B cell (primary cell): ENCODE measurements at regions not wholly inside any gene's neighbourhood (a gene's known extent, or its start where the extent isn't known, plus 50 kb on each side); places are given as distances from the start of the nearest gene placed in this dataset.
"Not testable (repeated sequence)": the region's sequence is repeated elsewhere in the genome, so short reads cannot be mapped to it uniquely, and the experiment has no call there.

Experiments used
- ATAC-seq: fragments of 200-7000 bp; cut with Tn5 transposase; one replicate; pipeline ENCODE4 v1.10.0; 2021; ENCODE audit warnings: low read depth, mild to moderate bottlenecking, moderate number of reproducible peaks, moderate library complexity
- CTCF ChIA-PET: fragments of 350-600 bp; sonication (Branson Sonifier 250); formaldehyde crosslinking; loops from one replicate; lab custom pipeline; 2021; ENCODE audit warnings: antibody characterized with exemption, inconsistent platforms; lab: Charles Lee
- POLR2A ChIA-PET: fragments of 350-600 bp; sonication (Branson Sonifier 250); formaldehyde crosslinking; loops from one replicate; lab custom pipeline; 2021; ENCODE audit warnings: antibody characterized with exemption; lab: Charles Lee
- DNase-seq: peaks from one replicate; pipeline ENCODE4 v3.0.0; 2013
- H2AFZ ChIP-seq: 2 replicates; pipeline ENCODE4 v1.6.1; 2012; ENCODE audit warnings: mild to moderate bottlenecking, low read depth, low read length; ENCODE audit not compliant: insufficient read depth, poor library complexity, severe bottlenecking
- H3K27ac ChIP-seq, 2 donors: 1 replicate in 1 of 2; 2 replicates in 1 of 2; pipeline ENCODE4 v1.5.1; 2012 to 2013; ENCODE audit warnings: low read length in 2 of 2, mild to moderate bottlenecking in 2 of 2, moderate library complexity in 1 of 2
- H3K27me3 ChIP-seq, 4 experiments: fragments of 200-600 bp in 1 of 4; sonication (generic) in 1 of 4; replicated peaks in 1 of 4; 1 replicate in 2 of 4; 2 replicates in 2 of 4; pipeline versions ENCODE4 v1.6.1 to v1.7.0; 2013 to 2016; ENCODE audit warnings: low read length in 3 of 4, mild to moderate bottlenecking in 2 of 4, mixed read lengths in 1 of 4, moderate library complexity in 1 of 4; ENCODE audit not compliant: insufficient read depth in 4 of 4, control insufficient read depth in 3 of 4; ENCODE audit errors: control extremely low read depth in 1 of 4
- H3K36me3 ChIP-seq, 2 experiments: replicated peaks in 1 of 2; 1 replicate in 1 of 2; 2 replicates in 1 of 2; pipeline versions ENCODE4 v1.6.1 to v1.7.1; 2013; ENCODE audit warnings: low read length in 1 of 2; ENCODE audit not compliant: insufficient read depth in 2 of 2, control insufficient read depth in 1 of 2; ENCODE audit errors: control extremely low read depth in 1 of 2, extremely low read depth in 1 of 2
- H3K4me1 ChIP-seq, 2 donors: fragments of 200-600 bp in 1 of 2; sonication (generic) in 1 of 2; 1 replicate in 1 of 2; 2 replicates in 1 of 2; pipeline versions ENCODE4 v1.5.1 to v1.6.1; 2013 to 2017; ENCODE audit warnings: low read length in 2 of 2; ENCODE audit not compliant: control insufficient read depth in 2 of 2, insufficient read depth in 2 of 2
- H3K4me2 ChIP-seq: replicated peaks from 2 replicates; pipeline ENCODE3; 2012; ENCODE audit warnings: mild to moderate bottlenecking, low read depth, low read length; ENCODE audit not compliant: poor library complexity, severe bottlenecking
- H3K4me3 ChIP-seq, 5 experiments: fragments of 200-600 bp in 1 of 5; sonication (generic) in 1 of 5; 1 replicate in 3 of 5; 2 replicates in 2 of 5; pipeline versions ENCODE4 v1.5.1 to v1.7.0; 2011 to 2016; ENCODE audit warnings: low read length in 4 of 5, mild to moderate bottlenecking in 4 of 5, low read depth in 2 of 5, control low read depth in 1 of 5, moderate library complexity in 1 of 5; ENCODE audit not compliant: insufficient read depth in 1 of 5; ENCODE audit errors: control extremely low read depth in 1 of 5, extremely low read depth in 1 of 5
- H3K79me2 ChIP-seq: fragments of 200-600 bp; sonication (generic); one replicate; pipeline ENCODE4 v1.6.0; 2016; ENCODE audit warnings: low read length; ENCODE audit not compliant: control insufficient read depth, insufficient read depth
- H3K9ac ChIP-seq: fragments of 200-600 bp; sonication (generic); 2 replicates; pipeline ENCODE4 v1.6.1; 2017; ENCODE audit warnings: mild to moderate bottlenecking, low read length, moderate library complexity
- H3K9me3 ChIP-seq, 3 donors: one replicate each; pipeline versions ENCODE4 v1.6.1 to v1.7.1; 2013; ENCODE audit warnings: low read length in 2 of 3; ENCODE audit not compliant: control insufficient read depth in 2 of 3, insufficient read depth in 1 of 3; ENCODE audit errors: control extremely low read depth in 1 of 3
- H4K20me1 ChIP-seq: 2 replicates; pipeline ENCODE4 v1.6.0; 2012; ENCODE audit warnings: mild to moderate bottlenecking, low read length; ENCODE audit not compliant: insufficient read depth, control insufficient read depth, poor library complexity, severe bottlenecking
- H3K27ac Mint-ChIP-seq: one replicate; pipeline ENCODE4 v1.8.0; 2021; ENCODE audit warnings: mixed read lengths
- H3K27me3 Mint-ChIP-seq: one replicate; pipeline ENCODE4 v1.8.0; 2021; ENCODE audit warnings: mixed read lengths
- H3K4me1 Mint-ChIP-seq: one replicate; pipeline ENCODE4 v1.8.0; 2021; ENCODE audit warnings: mixed read lengths
- H3K4me3 Mint-ChIP-seq: one replicate; pipeline ENCODE4 v1.8.0; 2021; ENCODE audit warnings: mixed read lengths
- H3K9me3 Mint-ChIP-seq: one replicate; pipeline ENCODE4 v1.8.0; 2022; ENCODE audit warnings: mixed read lengths; ENCODE audit not compliant: insufficient read depth
- EZH2 ChIP-seq: IDR thresholded peaks from 2 replicates; pipeline ENCODE4 v1.6.1; 2012; ENCODE audit warnings: borderline replicate concordance, low read depth, mild to moderate bottlenecking, moderate library complexity, low read length; ENCODE audit not compliant: insufficient read depth, poor library complexity, severe bottlenecking
- WGBS: methylation state at CpG from one replicate; pipeline ENCODE4 v1.1.5; 2013; ENCODE audit warnings: missing lambda C conversion rate; ENCODE audit not compliant: insufficient coverage; 5-methylcytosine and 5-hydroxymethylcytosine counted together
- intact Hi-C: fragments of 100-400 bp; cut with micrococcal nuclease; formaldehyde crosslinking; loops from one replicate; pipeline ENCODE4 v1.10.0; 2022
- TF ChIP-seq, protein P1 (sequence below): fragments of 200-600 bp; IDR thresholded peaks from one replicate; pipeline ENCODE4 v1.8.0; 2022; ENCODE audit warnings: antibody characterized with exemption, mild to moderate bottlenecking

DNA sequence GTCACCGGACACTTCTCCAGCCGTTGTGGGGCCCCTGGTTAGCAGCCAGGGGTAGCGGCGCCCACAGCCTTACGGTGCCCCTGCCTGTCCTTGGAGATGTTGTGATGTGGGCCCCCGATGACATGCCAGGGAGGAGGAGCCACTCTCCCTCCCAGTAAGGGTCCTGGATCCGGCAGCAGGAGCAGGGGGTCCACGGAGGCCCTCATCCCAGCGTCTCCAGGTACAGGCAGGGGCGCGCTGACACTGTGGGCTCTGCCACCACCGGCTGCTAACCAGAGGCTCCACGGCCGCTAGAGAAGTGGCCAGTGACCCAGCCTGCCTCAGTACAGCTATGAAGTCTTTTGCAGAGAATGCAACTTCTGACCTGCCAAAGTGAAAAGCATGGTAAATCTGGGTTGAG lies 121.2 kb downstream of the SPP2 start:
- ATAC-seq (no peak), DNase-seq (no peak)
- Histone ChIP-seq H3K27ac (no peak overlapping the region), H3K9me3 (no peaks in the 10 kb centered on the region), H3K36me3 (no peaks in the 10 kb centered on the region), H3K9ac (no peak overlapping the region), H3K79me2 (no peaks in the 10 kb centered on the region), H3K4me2 (no peak overlapping the region), H3K27me3 (peaks cover 0 to 8% (median 0%) of the 10 kb centered on the region in 4 experiments), H3K4me3 (no peak overlapping the region), H2AFZ (no peak overlapping the region), H3K4me1 (peaks cover 3 to 5% of the 10 kb centered on the region in 2 donors), H4K20me1 (no peaks in the 10 kb centered on the region)
- intact Hi-C loops = no loop called here
- 93% methylated on average over 10 of the region's 14 CpGs for WGBS
- Mint-ChIP-seq H3K27ac (no peak overlapping the region), H3K4me3 (no peak overlapping the region), H3K9me3 (no peaks in the 10 kb centered on the region), H3K27me3 (peaks cover 18% of the 10 kb centered on the region), H3K4me1 (peaks cover 5% of the 10 kb centered on the region)
- POLR2A ChIA-PET = no interaction called here
- CTCF ChIA-PET = interaction anchor here (1.5 kb wide), 1 partner anchor 312 kb away, joined by 3 read pairs; no protein-coding TSS in a partner anchor
- no peak for TF ChIP-seq EZH2
- TF ChIP-seq, protein P1, sequence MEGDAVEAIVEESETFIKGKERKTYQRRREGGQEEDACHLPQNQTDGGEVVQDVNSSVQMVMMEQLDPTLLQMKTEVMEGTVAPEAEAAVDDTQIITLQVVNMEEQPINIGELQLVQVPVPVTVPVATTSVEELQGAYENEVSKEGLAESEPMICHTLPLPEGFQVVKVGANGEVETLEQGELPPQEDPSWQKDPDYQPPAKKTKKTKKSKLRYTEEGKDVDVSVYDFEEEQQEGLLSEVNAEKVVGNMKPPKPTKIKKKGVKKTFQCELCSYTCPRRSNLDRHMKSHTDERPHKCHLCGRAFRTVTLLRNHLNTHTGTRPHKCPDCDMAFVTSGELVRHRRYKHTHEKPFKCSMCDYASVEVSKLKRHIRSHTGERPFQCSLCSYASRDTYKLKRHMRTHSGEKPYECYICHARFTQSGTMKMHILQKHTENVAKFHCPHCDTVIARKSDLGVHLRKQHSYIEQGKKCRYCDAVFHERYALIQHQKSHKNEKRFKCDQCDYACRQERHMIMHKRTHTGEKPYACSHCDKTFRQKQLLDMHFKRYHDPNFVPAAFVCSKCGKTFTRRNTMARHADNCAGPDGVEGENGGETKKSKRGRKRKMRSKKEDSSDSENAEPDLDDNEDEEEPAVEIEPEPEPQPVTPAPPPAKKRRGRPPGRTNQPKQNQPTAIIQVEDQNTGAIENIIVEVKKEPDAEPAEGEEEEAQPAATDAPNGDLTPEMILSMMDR = no peak

GRCh38 chr2:234169674-234170073 lies 119.2 kb downstream of the SPP2 start:
- H3K79me2 ChIP-seq = no peaks in the 10 kb centered on the region
- H3K9me3 ChIP-seq = no peaks in the 10 kb centered on the region
- no peak overlapping the region for H3K27ac Mint-ChIP-seq
- peaks cover 15% of the 10 kb centered on the region for H3K27me3 Mint-ChIP-seq
- H3K9me3 Mint-ChIP-seq = no peaks in the 10 kb centered on the region
- ChIA-PET POLR2A (no interaction called here), CTCF (interaction anchor here (0.7 to 1.3 kb wide), 4 partner anchors 14 to 179 kb away, joined by 3 to 4 read pairs (median 3); no protein-coding TSS in a partner anchor)
- no peak overlapping the region for H3K4me3 ChIP-seq
- H3K9ac ChIP-seq = no peak overlapping the region
- DNase-seq = no peak
- whole genome bisulfite sequencing = 92% methylated on average over 1 of the region's 1 CpG
- no peak overlapping the region for H3K27ac ChIP-seq
- peaks cover 0 to 8% (median 0%) of the 10 kb centered on the region in 4 experiments for H3K27me3 ChIP-seq
- no peaks in the 10 kb centered on the region for H4K20me1 ChIP-seq
- no peak for ATAC-seq
- H3K4me1 Mint-ChIP-seq = peaks cover 25% of the 10 kb centered on the region
- intact Hi-C loops = no loop called here
- TF ChIP-seq EZH2 = no peak
- TF ChIP-seq, protein P1 = no peak
- no peaks in the 10 kb centered on the region for H3K36me3 ChIP-seq
- H2AFZ ChIP-seq = no peak overlapping the region
- H3K4me2 ChIP-seq = no peak overlapping the region
- H3K4me1 ChIP-seq = peaks cover 23% of the 10 kb centered on the region in 2 donors
- no peak overlapping the region for H3K4me3 Mint-ChIP-seq

DNA sequence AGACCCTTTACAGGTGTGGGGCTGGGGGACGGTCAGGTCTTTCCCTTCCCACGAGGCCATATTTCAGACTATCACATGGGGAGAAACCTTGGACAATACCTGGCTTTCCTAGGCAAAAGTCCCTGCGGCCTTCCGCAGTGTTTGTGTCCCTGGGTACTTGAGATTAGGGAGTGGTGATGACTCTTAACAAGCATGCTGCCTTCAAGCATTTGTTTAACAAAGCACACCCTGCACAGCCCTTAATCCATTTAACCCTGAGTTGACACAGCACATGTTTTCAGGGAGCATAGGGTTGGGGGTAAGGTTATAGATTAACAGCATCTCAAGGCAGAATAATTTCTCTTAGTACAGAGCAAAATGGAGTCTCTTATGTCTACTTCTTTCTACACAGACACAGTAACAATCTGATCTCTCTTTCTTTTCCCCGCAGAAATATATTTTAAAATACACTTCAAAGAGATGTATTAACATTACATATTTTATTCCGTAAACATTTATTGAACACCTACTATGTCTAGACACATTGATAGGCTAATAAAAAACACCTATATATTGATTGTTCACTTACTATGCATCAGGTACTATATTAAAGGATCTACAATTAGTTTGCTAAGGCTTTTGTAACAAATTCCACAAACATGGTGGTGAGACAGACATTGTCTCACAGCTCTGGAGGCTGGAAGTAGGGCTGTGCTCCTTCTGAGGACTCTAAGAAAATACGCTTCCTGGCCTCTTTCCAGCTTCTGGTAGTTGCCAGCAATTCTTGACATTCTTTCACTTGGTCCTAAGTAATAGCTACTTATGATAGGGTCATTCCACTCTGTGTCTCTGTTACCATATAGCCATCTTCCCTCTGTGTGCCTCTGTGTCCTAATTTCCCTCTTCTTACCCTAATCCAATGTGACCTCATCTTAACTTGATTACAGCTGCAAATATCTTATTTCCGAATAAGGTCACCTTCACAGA lies 118.4 kb downstream of the SPP2 start:
- intact Hi-C loops, H3K4me2 ChIP-seq, H4K20me1 ChIP-seq, H3K9me3 Mint-ChIP-seq, ATAC-seq, H3K9me3 ChIP-seq, H3K9ac ChIP-seq, POLR2A ChIA-PET, H3K36me3 ChIP-seq, H3K79me2 ChIP-seq, H3K27ac Mint-ChIP-seq, H3K4me3 ChIP-seq, H3K27me3 ChIP-seq, H3K4me3 Mint-ChIP-seq, H2AFZ ChIP-seq, H3K27ac ChIP-seq, DNase-seq: not testable (repeated sequence)
- 100% methylated on average over 1 of the region's 8 CpGs for WGBS
- peaks cover 15% of the 10 kb centered on the region for H3K27me3 Mint-ChIP-seq
- H3K4me1 Mint-ChIP-seq = peaks cover 32% of the 10 kb centered on the region
- peaks cover 29 to 31% of the 10 kb centered on the region in 2 donors for H3K4me1 ChIP-seq
- CTCF ChIA-PET = interaction anchor here (0.5 to 1.3 kb wide), 3 partner anchors 13 to 120 kb away, joined by 3 read pairs; no protein-coding TSS in a partner anchor
